DMS79 treated with DMSO at 0.1 percent for 48 hours (cell line): ENCODE measurements at regions not wholly inside any gene's neighbourhood (a gene's known extent, or its start where the extent isn't known, plus 50 kb on each side); places are given as distances from the start of the nearest gene placed in this dataset.
"Not testable (repeated sequence)": the region's sequence is repeated elsewhere in the genome, so short reads cannot be mapped to it uniquely, and the experiment has no call there.

Experiments
- DNase-seq: peaks from one replicate; lab custom pipeline; 2025; lab: John Stamatoyannopoulos, UW

DNA sequence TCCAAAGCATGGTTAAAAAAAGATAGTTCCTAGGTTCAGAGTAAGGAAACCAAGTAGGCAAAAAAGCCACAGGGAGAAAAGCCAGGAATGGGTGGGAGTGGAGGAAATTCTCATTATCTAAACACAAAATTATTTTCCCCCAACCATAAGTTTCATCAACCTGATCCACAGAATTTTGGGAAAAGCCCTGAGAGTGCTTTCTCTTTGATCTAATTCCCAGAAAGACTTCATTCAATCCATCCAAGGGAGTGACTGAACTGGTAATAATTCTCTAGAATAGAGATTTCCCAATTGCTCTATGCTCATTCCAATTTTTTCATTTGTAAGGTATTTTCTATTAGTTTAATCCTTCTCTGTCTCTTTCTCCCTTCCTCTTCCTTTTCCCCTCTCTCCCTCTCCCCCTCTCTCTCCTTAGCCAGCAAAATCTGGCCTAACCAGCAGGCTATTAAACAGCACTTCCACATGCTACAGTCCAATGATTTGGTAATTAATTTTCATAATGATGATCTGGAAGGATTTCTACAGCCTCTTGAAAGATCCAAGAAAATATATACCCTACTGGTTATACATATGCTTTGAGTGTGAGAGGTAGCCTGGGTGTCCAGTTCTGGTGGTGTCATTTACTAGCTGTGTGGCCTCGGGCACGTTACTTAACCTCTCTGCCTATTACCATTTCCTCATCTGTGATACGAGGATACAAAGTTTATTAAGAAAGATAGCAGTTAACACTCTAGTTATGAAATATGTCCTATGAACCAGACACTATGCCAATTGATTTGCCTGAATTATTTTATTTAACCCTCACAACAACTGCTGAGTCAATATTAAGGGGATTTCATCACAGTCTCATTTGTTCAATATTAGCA is 251.5 kb upstream of the RASGEF1B start:
- DNase-seq, result peak; percentile 39

DNA sequence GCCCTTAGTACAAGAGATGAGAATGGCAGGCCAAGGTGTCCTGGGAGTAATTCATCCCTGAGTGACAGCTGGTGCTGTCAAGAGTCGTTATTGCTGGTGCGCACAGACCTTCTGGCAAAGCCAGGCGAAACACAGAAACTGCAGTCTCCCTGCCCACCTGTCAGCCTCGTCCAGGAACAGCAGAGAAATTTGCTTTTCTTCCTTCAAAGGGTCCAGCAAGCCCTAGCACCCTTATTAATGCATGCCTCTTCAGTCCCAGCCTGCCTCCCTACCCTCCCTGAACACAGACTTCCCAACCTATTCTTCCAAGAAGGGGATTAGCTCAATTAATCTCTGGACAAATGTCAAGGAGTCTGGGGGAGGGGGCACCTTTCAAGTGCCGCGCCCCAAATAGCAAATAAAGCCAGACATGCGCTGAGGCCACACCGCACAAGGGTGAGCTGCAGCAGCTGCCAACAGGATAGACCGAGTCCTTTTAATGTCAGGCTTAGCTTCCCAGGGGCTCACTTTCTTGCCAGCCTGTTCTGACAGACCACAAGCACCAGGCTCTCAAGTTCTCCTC is 250.7 kb upstream of the RASGEF1B start:
- DNase-seq, result peak; percentile 88

DNA sequence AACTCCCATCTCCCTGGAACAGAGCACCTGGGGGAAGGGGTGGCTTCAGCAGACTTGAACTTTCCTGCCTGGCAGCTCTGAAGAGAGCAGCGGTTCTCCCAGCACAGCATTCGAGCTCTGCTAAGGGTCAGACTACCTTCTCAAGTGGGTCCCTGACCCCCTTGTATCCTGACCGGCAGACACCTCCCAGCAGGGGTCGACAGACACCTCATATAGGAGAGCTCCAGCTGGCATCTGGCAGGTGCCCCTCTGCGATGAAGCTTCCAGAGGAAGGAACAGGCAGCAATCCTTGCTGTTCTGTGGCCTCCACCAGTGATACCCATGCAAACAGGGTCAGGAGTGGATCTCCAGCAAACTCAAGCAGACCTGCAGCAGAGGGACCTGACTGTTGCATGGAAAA is 244.1 kb upstream of the RASGEF1B start:
- DNase-seq, result no peak

DNA sequence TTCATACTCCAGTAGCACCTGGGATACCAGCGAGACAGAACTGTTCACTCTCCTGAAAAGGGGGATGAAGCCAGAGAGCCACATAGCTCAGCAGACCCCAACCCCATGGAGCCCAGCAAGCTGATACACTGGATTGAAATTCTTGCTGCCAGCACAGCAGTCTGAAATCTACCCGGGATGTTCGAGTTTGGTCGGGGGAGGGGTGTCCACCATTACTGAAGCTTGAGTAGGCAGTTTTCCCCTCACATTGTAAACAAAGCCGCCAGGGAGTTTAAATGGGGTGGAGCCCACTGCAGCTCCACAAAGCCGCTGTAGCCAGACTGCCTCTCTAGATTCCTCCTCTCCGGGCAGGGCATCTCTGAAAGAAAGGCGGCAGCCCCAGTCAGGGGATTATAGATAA is 243.7 kb upstream of the RASGEF1B start:
- not testable (repeated sequence) for DNase-seq

- no peak for DNase-seq
Measured at GRCh38 chr4:81714291-81714690, 242.6 kb upstream of the RASGEF1B start.

DNA sequence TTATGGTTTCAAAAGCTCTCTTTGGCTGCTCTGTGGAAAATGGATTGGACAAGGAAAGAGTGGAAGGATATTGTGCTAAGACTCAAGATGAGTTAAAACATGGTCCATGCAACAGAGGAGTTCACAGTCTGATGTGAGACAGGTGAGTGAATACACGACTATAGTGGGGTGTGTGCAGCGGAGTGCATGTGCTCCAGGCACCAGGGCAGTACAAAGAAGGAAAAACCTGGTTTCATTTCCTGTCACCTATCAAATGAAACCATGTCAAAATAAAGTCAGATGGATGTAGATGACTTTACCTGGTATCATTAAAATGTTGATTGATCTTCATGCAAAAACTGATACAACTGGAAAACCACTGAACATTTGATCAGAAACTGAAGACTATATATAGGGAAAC is 241.0 kb upstream of the RASGEF1B start:
- no peak for DNase-seq

DNA sequence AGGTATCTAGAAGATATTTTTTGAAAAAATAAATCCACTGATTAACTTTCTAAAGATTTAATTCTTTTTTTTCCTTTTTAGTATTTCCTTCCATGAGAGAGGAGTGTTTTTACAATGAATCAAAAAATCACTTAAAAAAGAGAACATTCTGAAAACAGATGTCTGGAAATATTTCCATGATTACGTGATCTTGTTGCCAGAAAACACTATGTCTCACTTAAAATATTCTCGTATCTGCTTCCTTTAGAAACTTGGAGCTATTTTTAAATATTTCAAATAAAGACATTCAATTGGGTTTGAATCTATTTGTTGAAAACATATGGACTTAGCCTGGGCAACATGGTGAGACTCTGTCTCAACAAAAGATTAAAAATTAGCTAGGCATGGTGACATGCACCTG is 232.8 kb upstream of the RASGEF1B start:
- DNase-seq, result no peak

DNA sequence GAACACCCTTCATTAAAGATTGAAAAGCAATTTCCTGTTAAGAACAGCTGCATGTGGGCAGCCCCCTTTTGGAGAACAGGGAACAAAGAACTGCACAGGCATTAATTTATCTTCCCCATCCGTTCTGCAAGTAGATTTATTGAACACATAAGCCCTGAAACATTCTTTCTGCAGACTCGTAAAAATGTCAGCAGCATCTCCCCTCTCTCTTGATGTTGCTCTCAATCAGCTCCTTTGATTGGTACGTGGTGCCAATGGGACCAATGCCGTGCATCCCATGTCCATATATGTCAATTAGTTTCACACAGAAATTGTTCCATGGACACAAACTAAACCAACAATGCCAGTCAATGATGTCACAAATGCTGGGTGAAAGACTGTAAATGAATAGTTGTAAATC is 228.5 kb upstream of the RASGEF1B start:
- DNase-seq, result no peak

DNA sequence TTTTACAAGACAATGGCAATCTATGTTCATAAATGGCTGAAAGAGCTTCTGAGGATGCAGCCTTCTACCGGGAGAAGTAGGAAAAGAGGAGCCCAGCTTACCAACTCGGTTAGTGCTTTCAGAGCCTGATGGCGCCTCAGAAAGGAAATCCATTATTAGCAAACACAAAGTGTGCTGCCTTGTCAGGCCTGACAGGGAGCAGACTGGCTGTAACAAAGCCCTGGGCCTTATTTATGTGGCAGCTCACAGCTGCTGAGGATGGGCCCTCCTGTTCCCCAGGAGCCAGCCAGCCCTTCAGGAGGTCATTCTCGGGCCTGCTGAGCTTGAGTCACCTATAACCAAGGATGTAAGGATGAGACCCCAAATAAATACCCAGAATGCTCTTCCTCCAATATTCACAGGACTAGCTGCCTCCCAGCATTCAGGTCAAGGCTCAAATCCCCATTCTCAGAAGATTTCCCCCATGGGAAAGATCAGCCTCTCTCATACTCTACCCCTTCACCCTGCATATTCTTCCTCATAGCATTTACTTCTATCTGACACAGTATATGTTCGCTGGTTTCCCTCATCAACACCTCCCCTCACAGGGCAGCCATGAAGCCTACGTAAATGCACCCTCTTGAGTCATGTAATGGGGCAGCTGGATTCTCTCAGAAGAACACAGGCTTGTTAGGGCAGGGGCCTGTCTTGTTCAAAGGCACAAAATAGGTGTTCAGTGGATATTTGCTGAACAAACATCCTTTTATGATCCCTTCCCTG is 227.0 kb upstream of the RASGEF1B start:
- no peak for DNase-seq

DNA sequence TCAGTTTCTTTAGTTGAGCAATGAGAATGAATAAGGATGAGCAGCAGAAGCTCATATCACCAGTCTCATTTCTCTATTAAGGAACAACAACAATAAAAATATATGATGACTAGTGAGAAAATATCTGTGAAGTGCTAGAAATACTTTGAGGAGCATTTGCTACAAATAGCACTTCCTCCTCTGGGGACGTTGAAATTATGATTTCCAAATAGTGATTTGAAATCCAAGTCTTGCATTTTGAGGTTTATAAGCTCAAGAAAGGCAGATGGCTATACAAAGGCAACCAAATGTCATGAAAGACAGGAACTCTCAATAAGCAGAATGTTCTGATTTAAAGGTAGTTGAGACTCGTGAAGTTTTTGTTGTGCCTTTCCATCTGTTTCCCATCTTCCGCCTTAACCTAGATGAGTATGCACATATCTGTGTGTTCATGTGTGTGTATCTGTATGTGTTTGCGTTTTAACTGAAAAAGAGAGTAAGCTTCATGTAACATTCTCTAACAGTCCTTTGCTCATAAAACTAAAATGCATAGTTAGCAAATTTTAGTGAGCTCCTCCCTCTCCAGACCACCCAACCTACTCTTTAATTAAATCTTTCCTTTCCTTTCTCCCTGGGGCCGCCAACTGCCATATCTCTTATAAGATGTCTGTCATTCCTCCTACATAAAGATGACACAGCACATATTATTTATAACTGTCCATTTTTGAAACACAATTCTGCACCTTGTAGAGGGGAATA is 222.6 kb upstream of the RASGEF1B start:
- DNase-seq, result no peak

GRCh38 chr4:81690871-81691270 is 219.2 kb upstream of the RASGEF1B start:
- DNase-seq, result no peak

DNA sequence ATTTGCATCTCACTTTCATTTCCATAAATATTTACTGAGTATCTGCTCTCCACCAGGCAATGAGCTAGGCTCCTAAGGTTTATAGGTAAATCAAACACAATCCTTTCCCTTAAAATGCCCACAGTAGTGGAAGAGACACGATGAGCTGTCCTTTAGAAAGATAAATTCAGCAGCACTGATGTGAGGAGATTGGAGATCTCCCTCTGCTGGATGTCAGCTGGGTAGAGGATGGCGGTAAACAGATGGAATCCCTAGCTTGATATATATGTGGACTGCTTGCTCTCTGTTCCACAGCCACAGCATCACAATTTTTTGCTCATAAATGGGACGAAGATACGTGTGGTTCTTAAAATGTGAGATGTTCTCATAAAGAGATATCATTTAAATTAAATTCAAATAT is 216.4 kb upstream of the RASGEF1B start:
- no peak for DNase-seq

GRCh38 chr4:81687471-81687870 is 215.8 kb upstream of the RASGEF1B start:
- no peak for DNase-seq

- no peak for DNase-seq
Measured at GRCh38 chr4:81685104-81685503, 213.4 kb upstream of the RASGEF1B start.

DNA sequence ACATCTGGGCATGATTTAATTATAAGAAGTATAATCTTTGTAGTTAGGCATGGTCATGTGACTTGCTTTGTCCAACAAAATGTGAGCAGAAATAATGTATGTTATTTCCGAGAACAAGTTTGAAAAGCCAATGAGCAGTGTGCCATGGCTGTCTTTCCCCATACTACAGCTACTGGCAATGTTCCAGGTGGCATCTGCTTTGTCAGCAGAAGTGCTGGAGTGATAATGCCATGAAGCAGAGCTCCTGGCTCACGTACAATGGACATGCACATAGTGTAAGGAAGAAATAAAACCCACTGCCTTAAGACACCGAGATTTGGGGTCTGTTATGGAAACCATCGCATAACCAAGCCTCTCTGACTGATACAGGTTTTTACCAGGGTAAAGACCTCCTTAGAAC is 212.6 kb upstream of the RASGEF1B start:
- DNase-seq, result no peak

DNA sequence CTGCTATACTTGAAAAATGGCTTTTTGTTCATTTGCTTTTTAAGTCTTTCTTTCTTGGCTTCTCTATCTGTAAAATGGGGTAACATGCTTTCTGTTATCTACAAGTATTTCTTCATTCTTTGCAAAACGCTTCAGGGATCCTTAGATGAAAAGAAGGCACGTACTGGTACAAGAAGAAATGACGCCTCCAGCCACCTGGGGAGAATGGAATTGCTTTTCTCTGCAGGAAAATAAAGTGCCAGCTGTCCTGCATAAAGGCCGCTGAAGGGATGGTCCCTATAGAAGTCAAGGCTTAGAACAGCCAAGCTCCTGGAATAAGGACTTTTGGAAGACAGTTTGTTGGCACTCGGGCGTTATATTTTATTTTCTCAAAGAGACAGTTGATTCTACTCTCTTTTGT is 210.8 kb upstream of the RASGEF1B start:
- no peak for DNase-seq

GRCh38 chr4:81679315-81679714 is 207.6 kb upstream of the RASGEF1B start:
- no peak for DNase-seq

- no peak for DNase-seq
Measured at GRCh38 chr4:81678801-81679200, 207.1 kb upstream of the RASGEF1B start.

- DNase-seq, result no peak
Measured at GRCh38 chr4:81676537-81676936, 204.8 kb upstream of the RASGEF1B start.

DNA sequence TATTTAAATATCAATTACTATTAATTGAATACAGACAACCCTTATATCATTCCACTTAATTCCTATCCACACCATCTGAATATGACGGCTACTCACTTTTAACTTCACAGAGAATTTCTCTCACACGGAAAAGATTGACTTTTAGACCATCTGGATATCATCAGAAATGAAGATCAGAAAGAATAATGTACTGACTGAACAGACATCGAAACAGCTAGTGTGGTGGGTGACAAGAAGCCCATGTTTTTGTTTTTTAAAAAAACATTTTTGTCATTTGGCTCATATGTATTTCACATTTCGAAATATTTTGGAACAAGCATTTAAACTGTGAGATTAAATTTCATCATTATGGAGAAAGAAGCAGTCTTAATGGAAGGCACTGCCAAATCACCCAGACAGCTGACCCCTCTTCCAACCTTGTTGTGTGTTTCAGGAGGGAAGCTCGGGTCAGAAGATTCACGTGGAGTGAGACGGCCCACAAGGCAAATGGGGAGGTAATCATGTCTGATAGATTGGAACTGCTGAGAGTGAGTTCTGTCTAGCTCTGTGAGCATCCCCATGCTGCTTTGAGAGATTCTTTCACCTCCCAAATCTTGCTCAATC is 204.2 kb upstream of the RASGEF1B start:
- no peak for DNase-seq

DNA sequence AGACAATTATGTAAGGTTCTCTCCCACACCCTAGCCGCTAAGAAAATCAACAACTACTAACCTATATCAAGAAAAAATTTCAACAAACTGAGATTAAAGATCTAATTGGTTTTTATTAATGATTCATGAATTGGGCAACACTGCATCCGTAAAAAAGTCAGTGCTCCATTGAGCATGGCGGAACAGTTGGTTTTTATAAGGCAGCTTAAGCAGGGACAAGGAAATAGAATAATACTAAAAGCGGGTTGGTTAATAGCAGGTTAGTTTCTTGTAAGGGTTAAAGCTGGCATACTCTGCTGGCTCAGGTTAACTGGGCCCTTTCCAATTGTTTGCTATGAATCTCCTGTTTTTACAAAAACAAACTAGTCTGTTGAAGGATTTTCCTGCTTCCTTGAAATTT is 202.3 kb upstream of the RASGEF1B start:
- DNase-seq, result no peak

- not testable (repeated sequence) for DNase-seq
Measured at GRCh38 chr4:81668328-81668727, 196.6 kb upstream of the RASGEF1B start.
